Spleen (tissue), 7 donors: ENCODE measurements at regions not wholly inside any gene's neighbourhood (a gene's known extent, or its start where the extent isn't known, plus 50 kb on each side); places are given as distances from the start of the nearest gene placed in this dataset.
"Not testable (repeated sequence)": the region's sequence is repeated elsewhere in the genome, so short reads cannot be mapped to it uniquely, and the experiment has no call there.

Source experiments
- CTCF ChIP-seq, 11 experiments: fragments of 200-600 bp in 7 of 11; fragments of 450-650 bp in 4 of 11; sonication (generic) in 4 of 11; IDR thresholded peaks in 8 of 11; conservative IDR thresholded peaks in 3 of 11; 1 replicate in 7 of 11; 2 replicates in 4 of 11; pipeline versions ENCODE4 v1.4.0 to v1.8.0; 2016 to 2021; ENCODE audit warnings: antibody characterized with exemption in 11 of 11, inconsistent platforms in 4 of 11, mild to moderate bottlenecking in 1 of 11
- POLR2A ChIP-seq, 3 donors: fragments of 450-650 bp; IDR thresholded peaks; one replicate each; pipeline ENCODE4 v1.5.1; 2017; ENCODE audit warnings: antibody characterized with exemption in 3 of 3, mild to moderate bottlenecking in 1 of 3
- POLR2AphosphoS5 ChIP-seq, 3 donors: sonication (generic); formaldehyde crosslinking; IDR thresholded peaks; one replicate each; pipeline ENCODE4 v1.5.1; 2017; ENCODE audit warnings: antibody characterized with exemption in 3 of 3
- donor health status: DM: no; HTN: no; CAD: no; lungs with moderate emphysema.
- donor health status: DM: no; HTN: no; CAD: no.
- donor health status: DM: no; HTN: no; CAD: no.

GRCh38 chr3:84710288-84710687 lies 248.5 kb upstream of the CADM2 start:
- TF ChIP-seq CTCF (IDR thresholded peaks at IDR 0.05 in 8 of 11, conservative IDR thresholded peaks at IDR 0.05 in 3 of 11); POLR2AphosphoS5 (IDR thresholded peaks at IDR 0.05); POLR2A (IDR thresholded peaks at IDR 0.05): not testable (repeated sequence)
